HL-60 (cell line): ENCODE measurements at regions not wholly inside any gene's neighbourhood (a gene's known extent, or its start where the extent isn't known, plus 50 kb on each side); places are given as distances from the start of the nearest gene placed in this dataset.

Source experiments
- POLR2AphosphoS5 ChIP-seq: IDR thresholded peaks from 2 replicates; pipeline ENCODE4 v1.6.1; 2012; ENCODE audit warnings: low read depth
- TF ChIP-seq, protein P1 (sequence below): IDR thresholded peaks from one replicate; pipeline ENCODE4 v1.5.1; 2011; ENCODE audit warnings: low read length, control low read depth, inconsistent platforms; ENCODE audit not compliant: insufficient read depth

DNA sequence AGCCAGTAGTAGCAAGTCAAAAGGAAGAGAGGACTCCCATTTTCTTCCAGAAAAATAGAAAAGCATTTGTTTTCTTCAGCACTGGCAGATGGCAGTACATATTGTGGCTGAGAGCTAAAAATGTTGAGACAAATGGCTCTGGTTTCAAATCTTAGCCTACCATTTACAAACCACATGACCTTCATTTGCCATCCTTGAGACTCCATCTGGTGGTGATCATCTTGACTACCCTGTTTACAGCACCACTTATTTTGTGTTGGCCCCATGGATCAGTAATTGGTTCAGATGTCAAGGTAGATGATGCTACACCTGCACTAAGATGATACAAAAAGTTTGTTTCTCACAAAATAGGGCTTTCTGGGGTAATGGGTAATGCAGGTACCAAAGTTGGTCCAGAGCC lies 951.8 kb upstream of the IGFBP7 start:
- TF ChIP-seq, protein P1, sequence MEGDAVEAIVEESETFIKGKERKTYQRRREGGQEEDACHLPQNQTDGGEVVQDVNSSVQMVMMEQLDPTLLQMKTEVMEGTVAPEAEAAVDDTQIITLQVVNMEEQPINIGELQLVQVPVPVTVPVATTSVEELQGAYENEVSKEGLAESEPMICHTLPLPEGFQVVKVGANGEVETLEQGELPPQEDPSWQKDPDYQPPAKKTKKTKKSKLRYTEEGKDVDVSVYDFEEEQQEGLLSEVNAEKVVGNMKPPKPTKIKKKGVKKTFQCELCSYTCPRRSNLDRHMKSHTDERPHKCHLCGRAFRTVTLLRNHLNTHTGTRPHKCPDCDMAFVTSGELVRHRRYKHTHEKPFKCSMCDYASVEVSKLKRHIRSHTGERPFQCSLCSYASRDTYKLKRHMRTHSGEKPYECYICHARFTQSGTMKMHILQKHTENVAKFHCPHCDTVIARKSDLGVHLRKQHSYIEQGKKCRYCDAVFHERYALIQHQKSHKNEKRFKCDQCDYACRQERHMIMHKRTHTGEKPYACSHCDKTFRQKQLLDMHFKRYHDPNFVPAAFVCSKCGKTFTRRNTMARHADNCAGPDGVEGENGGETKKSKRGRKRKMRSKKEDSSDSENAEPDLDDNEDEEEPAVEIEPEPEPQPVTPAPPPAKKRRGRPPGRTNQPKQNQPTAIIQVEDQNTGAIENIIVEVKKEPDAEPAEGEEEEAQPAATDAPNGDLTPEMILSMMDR: no peak
- TF ChIP-seq POLR2AphosphoS5: no peak
